RWPE2 (cell line): ENCODE measurements at regions not wholly inside any gene's neighbourhood (a gene's known extent, or its start where the extent isn't known, plus 50 kb on each side); places are given as distances from the start of the nearest gene placed in this dataset.

Experiments
- ATAC-seq: fragments of 200-7000 bp; cut with Tn5 transposase; 3 replicates; pipeline ENCODE4 v1.9.1; 2021; ENCODE audit warnings: low read depth
- DNase-seq: peaks from one replicate; pipeline ENCODE4 v3.0.0-alpha.2; 2020; ENCODE audit warnings: low spot score
- H3K27ac ChIP-seq: fragments of 450-650 bp; 2 replicates; pipeline ENCODE4 v1.5.1; 2017; ENCODE audit warnings: mild to moderate bottlenecking; ENCODE audit not compliant: poor library complexity, severe bottlenecking
- H3K27me3 ChIP-seq: fragments of 250-450 bp; sonication (Bioruptor Pico); 2 replicates; pipeline ENCODE4 v1.5.1; 2021; ENCODE audit warnings: mild to moderate bottlenecking, moderate library complexity; ENCODE audit not compliant: insufficient read depth, poor library complexity, severe bottlenecking
- H3K36me3 ChIP-seq: fragments of 250-450 bp; sonication (Bioruptor Pico); 2 replicates; pipeline ENCODE4 v1.5.1; 2020; ENCODE audit warnings: low read depth, mild to moderate bottlenecking, moderate library complexity
- H3K4me1 ChIP-seq: fragments of 250-450 bp; sonication (Bioruptor Pico); 2 replicates; pipeline ENCODE4 v1.5.1; 2021; ENCODE audit warnings: mild to moderate bottlenecking, moderate library complexity; ENCODE audit not compliant: insufficient read depth, poor library complexity, severe bottlenecking
- H3K4me3 ChIP-seq: fragments of 250-450 bp; sonication (Bioruptor Pico); 2 replicates; pipeline ENCODE4 v1.5.1; 2021; ENCODE audit warnings: mild to moderate bottlenecking, moderate library complexity; ENCODE audit not compliant: severe bottlenecking
- H3K9me3 ChIP-seq: fragments of 250-450 bp; sonication (Bioruptor Pico); 2 replicates; pipeline ENCODE4 v1.5.1; 2021; ENCODE audit warnings: mild to moderate bottlenecking, moderate library complexity; ENCODE audit not compliant: severe bottlenecking
- CTCF ChIP-seq: fragments of 450-650 bp; IDR thresholded peaks from one replicate; pipeline ENCODE4 v1.5.1; 2017; ENCODE audit warnings: mild to moderate bottlenecking, moderate library complexity; ENCODE audit not compliant: poor library complexity, severe bottlenecking

- ATAC-seq (no peak), DNase-seq (no peak)
- Histone ChIP-seq H3K36me3 (no peaks in the 10 kb centered on the region), H3K9me3 (no peaks in the 10 kb centered on the region), H3K27me3 (no peaks in the 10 kb centered on the region), H3K4me1 (no peaks in the 10 kb centered on the region), H3K4me3 (no peak overlapping the region), H3K27ac (no peak overlapping the region)
- no peak for TF ChIP-seq CTCF
Measured at GRCh38 chr10:3287572-3288445, 115.2 kb upstream of the PITRM1 start.

- no peaks in the 10 kb centered on the region for H3K4me1 ChIP-seq
- no peaks in the 10 kb centered on the region for H3K9me3 ChIP-seq
- no peaks in the 10 kb centered on the region for H3K27me3 ChIP-seq
- H3K36me3 ChIP-seq, result no peaks in the 10 kb centered on the region
- H3K27ac ChIP-seq, result no peak overlapping the region
- no peak for ATAC-seq
- DNase-seq, result no peak
- no peak for TF ChIP-seq CTCF
- H3K4me3 ChIP-seq, result no peak overlapping the region
Measured at GRCh38 chr10:3282674-3283017, 110.1 kb upstream of the PITRM1 start.

GRCh38 chr10:3281941-3282673, 109.5 kb upstream of the PITRM1 start:
- no peaks in the 10 kb centered on the region for H3K27me3 ChIP-seq
- no peak overlapping the region for H3K4me3 ChIP-seq
- no peaks in the 10 kb centered on the region for H3K36me3 ChIP-seq
- TF ChIP-seq CTCF, result no peak
- H3K27ac ChIP-seq, result no peak overlapping the region
- DNase-seq (no peak), ATAC-seq (no peak)
- H3K4me1 ChIP-seq, result no peaks in the 10 kb centered on the region
- H3K9me3 ChIP-seq, result no peaks in the 10 kb centered on the region

- H3K4me1 ChIP-seq, result no peaks in the 10 kb centered on the region
- no peaks in the 10 kb centered on the region for H3K27me3 ChIP-seq
- no peaks in the 10 kb centered on the region for H3K9me3 ChIP-seq
- DNase-seq (no peak), ATAC-seq (no peak)
- no peak overlapping the region for H3K27ac ChIP-seq
- H3K4me3 ChIP-seq, result no peak overlapping the region
- H3K36me3 ChIP-seq, result no peaks in the 10 kb centered on the region
- TF ChIP-seq CTCF, result no peak
Measured at GRCh38 chr10:3278771-3279170, 106.2 kb upstream of the PITRM1 start.

GRCh38 chr10:3277566-3277965, 105.0 kb upstream of the PITRM1 start:
- H3K36me3 ChIP-seq, result no peaks in the 10 kb centered on the region
- H3K9me3 ChIP-seq, result no peaks in the 10 kb centered on the region
- TF ChIP-seq CTCF, result no peak
- DNase-seq (no peak), ATAC-seq (no peak)
- H3K4me1 ChIP-seq, result no peaks in the 10 kb centered on the region
- no peaks in the 10 kb centered on the region for H3K27me3 ChIP-seq
- H3K4me3 ChIP-seq, result no peak overlapping the region
- H3K27ac ChIP-seq, result no peak overlapping the region
